HG02588 (cell line): ENCODE measurements at regions not wholly inside any gene's neighbourhood (a gene's known extent, or its start where the extent isn't known, plus 50 kb on each side); places are given as distances from the start of the nearest gene placed in this dataset.

Experiments
- ATAC-seq: cut with Tn5 transposase; IDR thresholded peaks from one replicate; pipeline ENCODE4 v1.9.1; 2021; ENCODE audit warnings: mild to moderate bottlenecking, moderate library complexity; ENCODE audit not compliant: unreplicated experiment

- ATAC-seq = no peak
Measured at GRCh38 chr10:10794046-10794445, 223.6 kb upstream of the CELF2 start.

GRCh38 chr10:10794791-10795191 is 222.9 kb upstream of the CELF2 start:
- ATAC-seq = no peak

GRCh38 chr10:10796061-10796773 is 221.5 kb upstream of the CELF2 start:
- no peak for ATAC-seq

- no peak for ATAC-seq
Measured at GRCh38 chr10:10796774-10797415, 220.8 kb upstream of the CELF2 start.

- no peak for ATAC-seq
Measured at GRCh38 chr10:10797513-10797912, 220.2 kb upstream of the CELF2 start.

- no peak for ATAC-seq
Measured at GRCh38 chr10:10798102-10798863, 219.4 kb upstream of the CELF2 start.

GRCh38 chr10:10798864-10799192 is 218.8 kb upstream of the CELF2 start:
- ATAC-seq = no peak

GRCh38 chr10:10800961-10801360 is 216.7 kb upstream of the CELF2 start:
- no peak for ATAC-seq

- ATAC-seq = no peak
Measured at GRCh38 chr10:10803278-10803677, 214.4 kb upstream of the CELF2 start.

- no peak for ATAC-seq
Measured at GRCh38 chr10:10804061-10804460, 213.6 kb upstream of the CELF2 start.

GRCh38 chr10:10804998-10805740 is 212.5 kb upstream of the CELF2 start:
- no peak for ATAC-seq

GRCh38 chr10:10807106-10807505 is 210.6 kb upstream of the CELF2 start:
- no peak for ATAC-seq

- no peak for ATAC-seq
Measured at GRCh38 chr10:10811562-10811961, 206.1 kb upstream of the CELF2 start.

- ATAC-seq = no peak
Measured at GRCh38 chr10:10813656-10814055, 204.0 kb upstream of the CELF2 start.

- ATAC-seq = no peak
Measured at GRCh38 chr10:10814069-10814468, 203.6 kb upstream of the CELF2 start.

GRCh38 chr10:10816447-10816846 is 201.2 kb upstream of the CELF2 start:
- no peak for ATAC-seq

GRCh38 chr10:10817609-10818008 is 200.1 kb upstream of the CELF2 start:
- ATAC-seq = no peak

- ATAC-seq = no peak
Measured at GRCh38 chr10:10818082-10818481, 199.6 kb upstream of the CELF2 start.

GRCh38 chr10:10819206-10819856 is 198.3 kb upstream of the CELF2 start:
- no peak for ATAC-seq

GRCh38 chr10:10821926-10822325 is 195.7 kb upstream of the CELF2 start:
- no peak for ATAC-seq

- ATAC-seq = no peak
Measured at GRCh38 chr10:10824591-10825148, 193.0 kb upstream of the CELF2 start.
